IPS-20b (cell line): ENCODE measurements at regions not wholly inside any gene's neighbourhood (a gene's known extent, or its start where the extent isn't known, plus 50 kb on each side); places are given as distances from the start of the nearest gene placed in this dataset.

Source experiments
- H3K27ac ChIP-seq: one replicate; pipeline ENCODE4 v1.5.1; 2013; ENCODE audit warnings: low read length
- H3K27me3 ChIP-seq: 2 replicates; pipeline ENCODE4 v1.6.1; 2013; ENCODE audit warnings: mild to moderate bottlenecking, low read length, inconsistent platforms; ENCODE audit not compliant: insufficient read depth
- H3K36me3 ChIP-seq: 2 replicates; pipeline ENCODE4 v1.6.1; 2013; ENCODE audit warnings: low read depth, mild to moderate bottlenecking, inconsistent platforms, low read length, moderate library complexity; ENCODE audit not compliant: insufficient read depth
- H3K4me1 ChIP-seq: 2 replicates; pipeline ENCODE4 v1.6.1; 2013; ENCODE audit warnings: mild to moderate bottlenecking, control low read depth, inconsistent platforms, low read length, moderate library complexity; ENCODE audit not compliant: insufficient read depth
- H3K4me3 ChIP-seq: 2 replicates; pipeline ENCODE4 v1.5.1; 2013; ENCODE audit warnings: mild to moderate bottlenecking, low read length, inconsistent platforms
- H3K9ac ChIP-seq: 2 replicates; pipeline ENCODE4 v1.6.1; 2013; ENCODE audit warnings: low read depth, mild to moderate bottlenecking, inconsistent platforms, low read length, moderate library complexity
- H3K9me3 ChIP-seq: 2 replicates; pipeline ENCODE4 v1.6.1; 2013; ENCODE audit warnings: mild to moderate bottlenecking, low read depth, low read length, inconsistent platforms; ENCODE audit not compliant: insufficient read depth

- Histone ChIP-seq H3K4me3 (no peak overlapping the region), H3K4me1 (no peaks in the 10 kb centered on the region), H3K9me3 (peaks cover 6% of the 10 kb centered on the region; the same call in 1 of the 2 replicates), H3K27me3 (no peaks in the 10 kb centered on the region), H3K9ac (no peak overlapping the region), H3K27ac (no peak overlapping the region), H3K36me3 (no peaks in the 10 kb centered on the region)
Observed at GRCh38 chr21:34260277-34261008, 103.4 kb upstream of the KCNE2 start.

- H3K9me3 ChIP-seq, result peaks cover 6% of the 10 kb centered on the region; the same call in 1 of the 2 replicates
- H3K4me1 ChIP-seq, result no peaks in the 10 kb centered on the region
- H3K27me3 ChIP-seq, result no peaks in the 10 kb centered on the region
Observed at GRCh38 chr21:34261841-34262468, 101.9 kb upstream of the KCNE2 start.

GRCh38 chr21:34262469-34262845, 101.3 kb upstream of the KCNE2 start:
- Histone ChIP-seq H3K4me1 (no peaks in the 10 kb centered on the region), H3K36me3 (no peaks in the 10 kb centered on the region), H3K9me3 (peaks cover 6% of the 10 kb centered on the region; the same call in 1 of the 2 replicates), H3K27ac (no peak overlapping the region), H3K27me3 (no peaks in the 10 kb centered on the region), H3K4me3 (no peak overlapping the region), H3K9ac (no peak overlapping the region)

More at GRCh38 chr21:34261841-34262468, 101.9 kb upstream of the KCNE2 start:
- Histone ChIP-seq H3K9ac (no peak overlapping the region), H3K27ac (no peak overlapping the region), H3K4me3 (no peak overlapping the region), H3K36me3 (no peaks in the 10 kb centered on the region)

- H3K36me3 ChIP-seq, result no peaks in the 10 kb centered on the region
- H3K4me1 ChIP-seq, result no peaks in the 10 kb centered on the region
- H3K4me3 ChIP-seq, result no peak overlapping the region
- no peak overlapping the region for H3K9ac ChIP-seq
- H3K9me3 ChIP-seq, result peaks cover 6% of the 10 kb centered on the region; the same call in 1 of the 2 replicates
- no peaks in the 10 kb centered on the region for H3K27me3 ChIP-seq
- no peak overlapping the region for H3K27ac ChIP-seq
Observed at GRCh38 chr21:34263629-34264028, 100.2 kb upstream of the KCNE2 start.

GRCh38 chr21:34266351-34266750, 97.5 kb upstream of the KCNE2 start:
- H3K9ac ChIP-seq, result no peak overlapping the region
- H3K4me3 ChIP-seq, result no peak overlapping the region
- H3K9me3 ChIP-seq, result peaks cover 6% of the 10 kb centered on the region; the same call in 1 of the 2 replicates
- no peaks in the 10 kb centered on the region for H3K4me1 ChIP-seq
- no peak overlapping the region for H3K27ac ChIP-seq
- H3K36me3 ChIP-seq, result no peaks in the 10 kb centered on the region
- H3K27me3 ChIP-seq, result no peaks in the 10 kb centered on the region

- H3K27me3 ChIP-seq, result no peaks in the 10 kb centered on the region
- no peak overlapping the region for H3K4me3 ChIP-seq
- peaks cover 6% of the 10 kb centered on the region; the same call in 1 of the 2 replicates for H3K9me3 ChIP-seq
- H3K4me1 ChIP-seq, result no peaks in the 10 kb centered on the region
- H3K27ac ChIP-seq, result no peak overlapping the region
- no peak overlapping the region for H3K9ac ChIP-seq
- H3K36me3 ChIP-seq, result no peaks in the 10 kb centered on the region
Observed at GRCh38 chr21:34268493-34268892, 95.3 kb upstream of the KCNE2 start.

- Histone ChIP-seq H3K4me1 (no peaks in the 10 kb centered on the region), H3K9ac (no peak overlapping the region), H3K9me3 (no peaks in the 10 kb centered on the region), H3K27me3 (no peaks in the 10 kb centered on the region), H3K4me3 (no peak overlapping the region), H3K27ac (no peak overlapping the region), H3K36me3 (no peaks in the 10 kb centered on the region)
Observed at GRCh38 chr21:34270411-34270810, 93.4 kb upstream of the KCNE2 start.

- no peak overlapping the region for H3K9ac ChIP-seq
- no peak overlapping the region for H3K27ac ChIP-seq
- no peak overlapping the region for H3K4me3 ChIP-seq
- no peaks in the 10 kb centered on the region for H3K36me3 ChIP-seq
- no peaks in the 10 kb centered on the region for H3K9me3 ChIP-seq
- H3K4me1 ChIP-seq, result no peaks in the 10 kb centered on the region
- H3K27me3 ChIP-seq, result no peaks in the 10 kb centered on the region
Observed at GRCh38 chr21:34271189-34271851, 92.5 kb upstream of the KCNE2 start.

- H3K27me3 ChIP-seq, result no peaks in the 10 kb centered on the region
- no peak overlapping the region for H3K4me3 ChIP-seq
- H3K9me3 ChIP-seq, result no peaks in the 10 kb centered on the region
- no peak overlapping the region for H3K27ac ChIP-seq
- H3K4me1 ChIP-seq, result no peaks in the 10 kb centered on the region
- H3K9ac ChIP-seq, result no peak overlapping the region
- H3K36me3 ChIP-seq, result no peaks in the 10 kb centered on the region
Observed at GRCh38 chr21:34272321-34272720, 91.5 kb upstream of the KCNE2 start.

GRCh38 chr21:34274001-34274400, 89.8 kb upstream of the KCNE2 start:
- H3K4me3 ChIP-seq, result no peak overlapping the region
- H3K27me3 ChIP-seq, result no peaks in the 10 kb centered on the region
- H3K4me1 ChIP-seq, result no peaks in the 10 kb centered on the region
- no peak overlapping the region for H3K9ac ChIP-seq
- H3K27ac ChIP-seq, result no peak overlapping the region
- no peaks in the 10 kb centered on the region for H3K36me3 ChIP-seq
- H3K9me3 ChIP-seq, result no peaks in the 10 kb centered on the region

GRCh38 chr21:34276711-34277425, 86.9 kb upstream of the KCNE2 start:
- Histone ChIP-seq H3K9ac (no peak overlapping the region), H3K36me3 (no peaks in the 10 kb centered on the region), H3K27me3 (no peaks in the 10 kb centered on the region), H3K27ac (no peak overlapping the region), H3K4me3 (no peak overlapping the region), H3K4me1 (no peaks in the 10 kb centered on the region), H3K9me3 (no peaks in the 10 kb centered on the region)
